IPS-18a (cell line): ENCODE measurements at regions not wholly inside any gene's neighbourhood (a gene's known extent, or its start where the extent isn't known, plus 50 kb on each side); places are given as distances from the start of the nearest gene placed in this dataset.

Experiments
- H3K27ac ChIP-seq: one replicate; pipeline ENCODE4 v1.5.1; 2013; ENCODE audit warnings: low read length
- H3K27me3 ChIP-seq: one replicate; pipeline ENCODE4 v1.6.1; 2013; ENCODE audit warnings: mild to moderate bottlenecking, low read length; ENCODE audit not compliant: control insufficient read depth, insufficient read depth
- H3K36me3 ChIP-seq: one replicate; pipeline ENCODE4 v1.6.1; 2013; ENCODE audit warnings: low read depth, low read length; ENCODE audit not compliant: control insufficient read depth
- H3K4me1 ChIP-seq: one replicate; pipeline ENCODE4 v1.6.1; 2013; ENCODE audit warnings: low read depth, low read length; ENCODE audit not compliant: control insufficient read depth
- H3K4me3 ChIP-seq: one replicate; pipeline ENCODE4 v1.5.1; 2013; ENCODE audit warnings: low read length
- H3K9ac ChIP-seq: one replicate; pipeline ENCODE4 v1.6.1; 2013; ENCODE audit warnings: mild to moderate bottlenecking, low read length, moderate library complexity
- H3K9me3 ChIP-seq: one replicate; pipeline ENCODE4 v1.6.1; 2013; ENCODE audit warnings: low read depth, low read length; ENCODE audit not compliant: control insufficient read depth

DNA sequence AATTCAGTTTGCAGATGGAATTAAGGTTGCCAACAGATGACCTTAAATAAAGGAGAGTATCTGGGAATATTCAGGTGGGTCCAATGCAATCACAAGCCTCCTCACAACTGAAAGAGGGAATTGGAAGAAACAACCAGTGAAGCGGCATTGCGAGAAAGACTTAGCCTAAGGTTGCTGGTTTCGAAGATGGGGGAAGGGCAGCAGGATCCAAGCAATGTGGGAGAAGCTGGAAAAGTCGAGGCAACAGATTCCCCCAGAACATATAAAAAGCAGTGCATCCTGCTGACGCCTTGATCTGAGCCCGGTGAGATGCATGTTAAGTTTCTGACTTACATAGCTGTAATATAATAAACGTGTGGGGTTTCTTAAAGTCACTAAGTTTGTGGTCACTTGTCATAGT, 162.5 kb downstream of the NDUFA10 start:
- H3K4me1 ChIP-seq, result no peaks in the 10 kb centered on the region
- H3K36me3 ChIP-seq, result no peaks in the 10 kb centered on the region
- H3K9me3 ChIP-seq, result no peaks in the 10 kb centered on the region
- no peak overlapping the region for H3K4me3 ChIP-seq
- H3K9ac ChIP-seq, result no peak overlapping the region
- no peaks in the 10 kb centered on the region for H3K27me3 ChIP-seq
- no peak overlapping the region for H3K27ac ChIP-seq

DNA sequence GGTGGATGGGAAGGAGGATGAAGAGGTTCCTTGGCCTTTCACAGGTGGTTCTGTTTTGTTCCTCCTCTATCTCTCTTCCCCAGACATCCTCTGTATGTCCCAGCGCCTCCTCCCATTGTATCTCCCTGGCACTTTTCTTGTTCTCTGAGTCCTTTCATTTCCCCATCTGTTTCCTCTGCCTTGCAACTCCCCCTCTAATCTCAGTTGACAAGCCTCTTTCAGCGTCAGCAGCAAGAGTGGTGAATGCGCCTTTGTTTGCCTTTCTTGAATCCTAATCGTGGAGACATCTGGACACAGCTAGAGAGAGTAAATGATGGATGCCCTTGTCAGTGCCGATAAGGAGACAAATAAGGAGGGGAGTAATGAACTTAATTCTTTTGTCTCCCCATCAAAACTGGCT, 167.0 kb downstream of the NDUFA10 start:
- H3K4me1 ChIP-seq, result no peaks in the 10 kb centered on the region
- H3K27me3 ChIP-seq, result no peaks in the 10 kb centered on the region
- no peak overlapping the region for H3K9ac ChIP-seq
- no peak overlapping the region for H3K4me3 ChIP-seq
- H3K27ac ChIP-seq, result no peak overlapping the region
- H3K36me3 ChIP-seq, result no peaks in the 10 kb centered on the region
- H3K9me3 ChIP-seq, result no peaks in the 10 kb centered on the region

DNA sequence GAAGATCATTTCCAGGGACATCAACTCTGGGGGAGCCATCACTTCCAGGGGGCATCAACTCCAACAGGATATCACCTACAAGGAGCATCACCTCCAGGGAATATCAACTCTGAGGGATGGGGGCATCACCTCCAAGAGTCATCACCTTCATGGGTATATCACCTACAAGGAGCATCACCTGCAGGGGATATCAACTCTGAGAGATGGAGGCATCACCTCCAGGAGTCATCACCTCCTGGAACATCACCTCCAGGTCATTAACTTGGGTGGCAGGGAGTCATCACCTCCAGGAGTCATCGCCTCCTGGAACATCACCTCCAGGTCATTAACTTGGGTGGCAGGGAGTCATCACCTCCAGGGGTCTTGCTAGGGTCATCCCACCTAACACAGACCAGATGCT, 167.6 kb downstream of the NDUFA10 start:
- no peaks in the 10 kb centered on the region for H3K27me3 ChIP-seq
- H3K9me3 ChIP-seq, result no peaks in the 10 kb centered on the region
- no peaks in the 10 kb centered on the region for H3K36me3 ChIP-seq
- H3K4me1 ChIP-seq, result no peaks in the 10 kb centered on the region
- no peak overlapping the region for H3K9ac ChIP-seq
- no peak overlapping the region for H3K27ac ChIP-seq
- H3K4me3 ChIP-seq, result no peak overlapping the region

DNA sequence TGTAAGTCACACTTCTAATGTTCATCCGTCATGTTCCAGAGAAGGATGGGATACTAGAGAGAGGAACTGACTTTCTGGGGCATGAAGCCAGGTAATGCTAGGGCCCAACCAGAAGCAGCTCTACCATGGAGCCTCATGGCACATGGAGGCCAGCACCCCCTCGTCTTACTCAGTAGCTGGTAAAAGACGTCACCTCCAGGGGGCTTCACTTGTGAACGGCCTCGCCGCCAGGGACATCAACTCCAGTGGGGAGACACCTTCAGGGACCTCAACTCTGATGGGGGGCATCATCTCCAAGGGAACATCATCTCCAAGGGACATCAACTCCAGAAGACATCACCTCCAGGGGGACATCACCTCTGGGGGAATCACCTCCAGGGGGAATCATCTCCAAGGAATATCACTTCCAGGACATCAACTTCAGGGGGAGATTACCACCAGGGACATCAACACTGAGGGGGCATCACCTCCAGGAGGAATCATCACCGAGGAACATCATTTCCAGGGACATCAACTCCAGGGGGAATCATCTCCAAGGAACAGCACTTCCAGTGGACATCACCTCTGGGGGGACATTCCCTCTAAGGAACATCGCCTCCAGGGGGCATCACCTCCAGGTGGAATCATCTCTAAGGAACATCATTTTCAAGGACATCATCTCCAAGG, 168.4 kb downstream of the NDUFA10 start:
- no peaks in the 10 kb centered on the region for H3K27me3 ChIP-seq
- no peaks in the 10 kb centered on the region for H3K36me3 ChIP-seq
- H3K27ac ChIP-seq, result no peak overlapping the region
- no peaks in the 10 kb centered on the region for H3K4me1 ChIP-seq
- no peak overlapping the region for H3K9ac ChIP-seq
- H3K4me3 ChIP-seq, result no peak overlapping the region
- no peaks in the 10 kb centered on the region for H3K9me3 ChIP-seq

GRCh38 chr2:239855863-239856587, 169.1 kb downstream of the NDUFA10 start:
- Histone ChIP-seq H3K9ac (no peak overlapping the region), H3K9me3 (peaks cover 2% of the 10 kb centered on the region), H3K27me3 (no peaks in the 10 kb centered on the region), H3K36me3 (no peaks in the 10 kb centered on the region), H3K27ac (no peak overlapping the region), H3K4me1 (no peaks in the 10 kb centered on the region), H3K4me3 (no peak overlapping the region)

GRCh38 chr2:239854596-239854995, 170.5 kb downstream of the NDUFA10 start:
- H3K27ac ChIP-seq, result no peak overlapping the region
- H3K9me3 ChIP-seq, result peaks cover 3% of the 10 kb centered on the region
- no peaks in the 10 kb centered on the region for H3K27me3 ChIP-seq
- H3K36me3 ChIP-seq, result no peaks in the 10 kb centered on the region
- H3K9ac ChIP-seq, result no peak overlapping the region
- H3K4me3 ChIP-seq, result no peak overlapping the region
- H3K4me1 ChIP-seq, result no peaks in the 10 kb centered on the region

DNA sequence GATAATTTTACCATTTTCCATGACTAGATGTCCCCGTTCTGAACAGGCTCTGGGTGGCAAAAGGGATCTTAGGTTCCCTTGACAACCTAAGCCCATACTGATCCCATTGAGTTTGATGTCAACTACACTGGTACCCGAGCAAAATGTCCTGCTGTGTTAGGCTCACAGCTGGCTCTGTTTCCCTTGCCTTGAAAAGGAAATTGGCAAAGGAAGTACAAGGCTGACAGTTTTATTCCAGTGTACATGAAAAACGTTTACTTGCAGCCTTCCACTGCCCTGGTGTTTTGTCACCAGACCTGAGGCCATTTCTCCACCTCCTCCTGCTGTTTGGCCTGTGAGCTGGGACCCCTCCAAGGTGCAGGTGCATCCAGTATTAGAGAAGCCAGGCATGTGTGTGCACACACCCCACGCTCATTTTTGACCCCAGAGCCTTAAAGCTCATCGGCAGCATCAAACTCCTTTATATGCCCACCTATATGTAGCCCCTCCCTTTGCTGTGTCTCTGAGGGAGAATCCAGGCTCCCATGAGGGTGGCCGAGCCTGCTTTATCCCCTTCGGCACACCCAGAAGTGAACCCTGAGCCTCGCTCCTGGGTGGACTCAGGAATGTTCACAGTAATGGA, 171.3 kb downstream of the NDUFA10 start:
- Histone ChIP-seq H3K27ac (no peak overlapping the region), H3K36me3 (no peaks in the 10 kb centered on the region), H3K4me1 (no peaks in the 10 kb centered on the region)

DNA sequence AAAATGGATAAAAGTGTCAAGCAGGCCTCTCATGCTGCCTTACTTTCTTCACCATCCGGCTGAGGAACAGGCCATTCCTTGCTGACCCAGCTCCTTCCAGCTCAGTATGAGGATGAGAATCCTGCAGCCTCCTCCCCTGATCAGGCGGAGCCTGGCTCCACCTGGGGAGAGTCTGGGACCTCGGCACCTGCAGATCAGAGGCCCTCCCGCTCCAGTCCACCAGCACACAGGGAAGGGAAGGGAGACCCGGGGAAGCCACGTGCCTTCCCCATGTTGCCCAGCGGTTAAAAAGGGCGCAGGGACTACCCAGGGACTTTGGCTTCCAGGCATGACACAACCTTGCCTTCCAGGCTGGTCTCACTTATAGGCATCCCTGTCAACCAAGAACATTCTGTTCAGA, 172.0 kb downstream of the NDUFA10 start:
- Histone ChIP-seq H3K4me1 (no peaks in the 10 kb centered on the region), H3K27ac (no peak overlapping the region), H3K36me3 (no peaks in the 10 kb centered on the region), H3K9ac (no peak overlapping the region), H3K4me3 (no peak overlapping the region), H3K9me3 (peaks cover 3% of the 10 kb centered on the region), H3K27me3 (no peaks in the 10 kb centered on the region)

More for the DNA sequence above, 171.3 kb downstream of the NDUFA10 start:
- H3K9ac ChIP-seq, result no peak overlapping the region
- peaks cover 3% of the 10 kb centered on the region for H3K9me3 ChIP-seq
- no peak overlapping the region for H3K4me3 ChIP-seq
- no peaks in the 10 kb centered on the region for H3K27me3 ChIP-seq

DNA sequence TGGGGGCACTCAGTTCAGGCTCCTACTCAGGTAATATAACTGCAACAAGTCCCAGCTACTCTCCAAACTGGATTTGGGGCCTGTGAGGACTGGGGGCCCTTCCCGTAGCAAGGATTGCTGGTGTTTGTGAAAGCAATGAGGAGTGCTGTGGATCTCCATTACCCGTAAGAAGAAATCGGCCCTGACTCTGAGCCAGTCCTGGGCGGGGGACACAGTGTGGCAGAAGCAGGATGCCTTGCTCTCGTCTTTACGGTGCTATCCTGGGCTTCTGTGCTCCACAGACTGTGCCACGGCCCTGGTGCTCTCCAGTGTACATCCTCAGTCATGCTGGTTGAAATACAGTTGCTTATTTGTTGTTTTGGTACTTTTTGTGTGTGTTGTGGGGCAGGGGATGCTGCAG, 172.9 kb downstream of the NDUFA10 start:
- Histone ChIP-seq H3K36me3 (no peaks in the 10 kb centered on the region), H3K27ac (no peak overlapping the region), H3K27me3 (no peaks in the 10 kb centered on the region), H3K9ac (no peak overlapping the region), H3K9me3 (peaks cover 3% of the 10 kb centered on the region), H3K4me3 (no peak overlapping the region), H3K4me1 (no peaks in the 10 kb centered on the region)

DNA sequence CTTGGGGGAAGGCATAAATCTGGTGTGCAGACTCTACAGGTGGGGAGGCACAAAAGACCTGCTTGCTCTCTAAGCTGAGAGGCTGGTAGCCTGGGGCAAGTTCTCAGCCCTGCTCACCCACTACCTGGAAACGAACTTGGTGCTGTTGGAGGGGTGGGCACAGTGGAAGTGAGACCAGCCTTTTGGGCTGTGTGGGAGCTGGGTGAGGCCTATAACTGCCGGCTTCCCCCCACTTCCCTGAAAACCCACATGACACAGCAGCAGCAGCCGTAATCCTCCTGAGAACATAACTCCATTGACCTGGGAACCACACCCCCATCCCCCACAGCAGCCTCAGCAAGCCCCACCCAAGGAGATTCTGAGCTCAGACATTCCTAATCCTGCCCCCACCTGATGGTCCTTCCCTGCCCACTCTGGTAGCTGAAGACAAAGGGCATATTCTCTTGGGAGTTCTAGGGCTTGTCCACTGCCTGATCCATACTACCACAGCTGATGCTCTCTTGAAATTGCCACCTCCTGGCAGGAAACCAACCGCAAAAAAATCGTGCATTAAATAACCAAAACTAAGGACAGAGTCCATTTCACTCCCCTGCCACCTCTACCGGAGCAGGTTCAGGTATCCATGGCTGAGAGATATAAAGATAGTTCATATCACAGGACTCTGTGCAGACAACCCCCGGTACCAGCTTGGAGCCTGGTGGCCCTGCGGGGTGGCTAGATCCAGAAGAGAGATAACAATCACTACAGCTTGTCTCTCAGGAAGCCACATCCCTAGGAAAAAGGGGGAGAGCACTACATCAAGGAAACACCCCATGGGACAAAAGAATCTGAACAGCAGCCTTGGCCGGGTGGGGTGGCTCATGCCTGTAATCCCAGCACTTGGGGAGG, 178.1 kb downstream of the NDUFA10 start:
- no peaks in the 10 kb centered on the region for H3K36me3 ChIP-seq
- no peak overlapping the region for H3K4me3 ChIP-seq
- peaks cover 8% of the 10 kb centered on the region for H3K9me3 ChIP-seq
- H3K27me3 ChIP-seq, result no peaks in the 10 kb centered on the region
- no peak overlapping the region for H3K9ac ChIP-seq
- H3K4me1 ChIP-seq, result no peaks in the 10 kb centered on the region
- no peak overlapping the region for H3K27ac ChIP-seq

- H3K4me3 ChIP-seq, result no peak overlapping the region
- no peaks in the 10 kb centered on the region for H3K36me3 ChIP-seq
- H3K4me1 ChIP-seq, result no peaks in the 10 kb centered on the region
- H3K27ac ChIP-seq, result no peak overlapping the region
- no peaks in the 10 kb centered on the region for H3K27me3 ChIP-seq
- no peak overlapping the region for H3K9ac ChIP-seq
- peaks cover 5% of the 10 kb centered on the region for H3K9me3 ChIP-seq
These were observed 179.2 kb downstream of the NDUFA10 start for GRCh38 chr2:239845968-239846367.
